ENCODE measurements at regions not wholly inside any gene's neighbourhood (a gene's known extent, or its start where the extent isn't known, plus 50 kb on each side); places are given as distances from the start of the nearest gene placed in this dataset.
"Not testable (repeated sequence)": the region's sequence is repeated elsewhere in the genome, so short reads cannot be mapped to it uniquely, and the experiment has no call there.

GRCh38 chr9:101931756-101932155 is 193.3 kb upstream of the GRIN3A start:
- TF ChIP-seq ZFX (IDR thresholded peaks at IDR 0.05; ENCODE audit: borderline replicate concordance): no peak
- TF ChIP-seq, protein P1, sequence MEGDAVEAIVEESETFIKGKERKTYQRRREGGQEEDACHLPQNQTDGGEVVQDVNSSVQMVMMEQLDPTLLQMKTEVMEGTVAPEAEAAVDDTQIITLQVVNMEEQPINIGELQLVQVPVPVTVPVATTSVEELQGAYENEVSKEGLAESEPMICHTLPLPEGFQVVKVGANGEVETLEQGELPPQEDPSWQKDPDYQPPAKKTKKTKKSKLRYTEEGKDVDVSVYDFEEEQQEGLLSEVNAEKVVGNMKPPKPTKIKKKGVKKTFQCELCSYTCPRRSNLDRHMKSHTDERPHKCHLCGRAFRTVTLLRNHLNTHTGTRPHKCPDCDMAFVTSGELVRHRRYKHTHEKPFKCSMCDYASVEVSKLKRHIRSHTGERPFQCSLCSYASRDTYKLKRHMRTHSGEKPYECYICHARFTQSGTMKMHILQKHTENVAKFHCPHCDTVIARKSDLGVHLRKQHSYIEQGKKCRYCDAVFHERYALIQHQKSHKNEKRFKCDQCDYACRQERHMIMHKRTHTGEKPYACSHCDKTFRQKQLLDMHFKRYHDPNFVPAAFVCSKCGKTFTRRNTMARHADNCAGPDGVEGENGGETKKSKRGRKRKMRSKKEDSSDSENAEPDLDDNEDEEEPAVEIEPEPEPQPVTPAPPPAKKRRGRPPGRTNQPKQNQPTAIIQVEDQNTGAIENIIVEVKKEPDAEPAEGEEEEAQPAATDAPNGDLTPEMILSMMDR (IDR thresholded peaks at IDR 0.05): no peak
- no peak overlapping the region for H3K27ac ChIP-seq

DNA sequence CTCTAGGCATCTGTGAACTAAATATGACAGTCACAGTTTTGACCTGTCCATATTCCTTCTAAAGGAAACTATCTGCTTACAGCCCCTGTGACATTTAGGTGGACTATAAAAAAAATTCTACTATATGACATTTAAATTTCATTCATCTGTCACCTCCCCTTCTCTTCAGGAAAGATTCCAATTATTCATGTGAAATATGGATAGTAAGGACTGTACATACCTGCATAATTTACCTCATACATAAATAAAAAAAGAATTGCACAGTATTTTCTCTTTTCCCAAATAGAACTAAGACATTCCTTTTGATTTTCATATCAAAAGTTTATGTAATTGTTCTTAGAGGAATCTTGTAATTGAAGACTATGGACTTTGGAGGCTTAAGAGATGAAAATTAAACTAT is 192.3 kb upstream of the GRIN3A start:
- H3K27ac ChIP-seq: no peak overlapping the region
- no peak for TF ChIP-seq ZFX (IDR thresholded peaks at IDR 0.05; ENCODE audit: borderline replicate concordance)
- TF ChIP-seq, protein P1 (IDR thresholded peaks at IDR 0.05): no peak

DNA sequence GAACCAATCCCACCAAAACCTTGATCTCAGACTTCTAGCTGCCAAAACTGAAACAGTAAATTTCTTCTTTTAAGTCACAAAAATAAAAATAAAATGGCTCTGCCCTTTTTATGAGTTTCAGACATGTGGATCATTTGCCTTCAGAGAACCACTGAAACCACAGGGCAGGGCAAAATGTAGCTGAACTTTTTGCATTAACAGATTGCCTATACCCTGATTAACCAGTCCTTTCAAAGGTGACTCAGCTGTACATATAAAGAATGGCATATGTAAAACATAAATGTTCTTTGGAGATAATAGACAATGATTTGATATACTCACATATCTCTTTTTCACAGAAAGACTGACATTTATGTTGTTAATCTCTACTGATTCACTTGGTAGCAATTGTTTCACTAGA is 187.1 kb upstream of the GRIN3A start:
- no peak for TF ChIP-seq ZFX (IDR thresholded peaks at IDR 0.05; ENCODE audit: borderline replicate concordance)
- TF ChIP-seq, protein P1 (IDR thresholded peaks at IDR 0.05): no peak
- H3K27ac ChIP-seq: no peak overlapping the region

DNA sequence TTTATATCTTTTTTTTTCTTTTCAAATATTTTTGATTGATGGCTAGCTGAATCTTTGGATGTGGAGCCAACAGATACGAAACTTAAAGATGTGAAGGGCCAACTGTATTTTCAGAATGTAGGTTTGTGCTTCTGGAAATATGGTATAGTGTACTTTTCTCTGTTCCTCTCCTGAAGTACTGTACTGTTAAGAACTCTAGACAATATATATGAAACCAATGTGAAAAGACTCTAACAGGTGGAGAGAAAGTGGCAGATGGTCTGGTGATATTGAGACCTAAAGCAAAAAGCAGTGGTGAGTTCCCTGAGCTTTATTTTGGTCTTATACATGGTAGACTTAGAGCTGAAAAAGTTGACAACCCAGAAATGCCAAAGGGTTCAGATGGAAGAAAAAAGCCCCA is 185.0 kb upstream of the GRIN3A start:
- no peak overlapping the region for H3K27ac ChIP-seq
- TF ChIP-seq, protein P1 (IDR thresholded peaks at IDR 0.05): no peak
- TF ChIP-seq ZFX (IDR thresholded peaks at IDR 0.05; ENCODE audit: borderline replicate concordance): no peak

DNA sequence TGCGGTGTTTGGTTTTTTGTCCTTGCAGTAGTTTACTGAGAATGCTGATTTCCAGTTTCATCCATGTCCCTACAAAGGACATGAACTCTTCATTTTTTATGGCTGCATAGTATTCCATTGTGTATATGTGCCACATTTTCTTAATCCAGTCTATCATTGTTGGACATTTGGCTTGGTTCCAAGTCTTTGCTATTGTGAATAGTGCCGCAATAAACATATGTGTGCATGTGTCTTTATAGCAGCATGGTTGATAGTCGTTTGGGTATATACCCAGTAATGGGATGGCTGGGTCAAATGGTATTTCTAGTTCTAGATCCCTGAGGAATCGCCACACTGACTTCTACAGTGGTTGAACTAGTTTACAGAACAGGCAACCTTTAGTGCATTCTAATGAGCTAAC is 178.5 kb upstream of the GRIN3A start:
- not testable (repeated sequence) for H3K27ac ChIP-seq

DNA sequence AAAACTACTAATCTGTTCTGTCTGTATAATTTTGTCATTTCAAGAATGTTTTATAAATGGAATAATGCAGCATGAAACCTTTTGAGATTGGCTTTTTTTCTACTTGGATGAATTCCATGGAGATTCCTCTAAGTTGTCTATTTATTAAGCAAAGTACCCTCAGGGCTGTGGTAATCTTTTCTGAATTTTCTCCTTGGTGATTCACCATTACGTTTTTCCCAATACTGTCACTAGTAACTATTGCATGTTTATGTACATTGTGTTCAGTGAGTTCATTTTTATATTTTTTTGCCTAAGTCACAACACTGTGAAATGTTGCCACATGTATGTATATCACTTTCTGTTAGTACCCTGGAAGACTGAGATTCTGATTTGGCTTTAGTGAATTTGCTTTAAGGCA is 177.0 kb upstream of the GRIN3A start:
- H3K27ac ChIP-seq: no peak overlapping the region
- TF ChIP-seq, protein P1 (IDR thresholded peaks at IDR 0.05): no peak
- TF ChIP-seq ZFX (IDR thresholded peaks at IDR 0.05; ENCODE audit: borderline replicate concordance): no peak

DNA sequence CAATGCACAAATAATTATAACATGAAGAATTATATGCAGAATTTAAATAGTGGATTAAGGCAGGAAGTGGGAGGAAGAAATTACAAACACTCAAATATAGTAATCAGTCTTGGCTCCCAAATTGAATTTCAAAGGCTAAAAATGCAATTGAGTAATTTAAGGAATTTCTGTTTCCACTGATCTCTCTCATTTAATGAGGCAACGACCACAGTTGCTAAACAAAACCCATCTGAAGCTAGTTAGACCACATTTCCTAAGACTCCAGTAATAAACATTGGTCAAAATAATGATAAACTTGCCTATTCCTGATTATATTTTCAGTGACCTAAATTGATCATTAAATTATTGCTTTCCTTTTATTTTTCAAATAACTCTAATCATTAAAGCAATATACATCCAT is 174.3 kb upstream of the GRIN3A start:
- no peak overlapping the region for H3K27ac ChIP-seq
- no peak for TF ChIP-seq ZFX (IDR thresholded peaks at IDR 0.05; ENCODE audit: borderline replicate concordance)
- TF ChIP-seq, protein P1 (IDR thresholded peaks at IDR 0.05): no peak

DNA sequence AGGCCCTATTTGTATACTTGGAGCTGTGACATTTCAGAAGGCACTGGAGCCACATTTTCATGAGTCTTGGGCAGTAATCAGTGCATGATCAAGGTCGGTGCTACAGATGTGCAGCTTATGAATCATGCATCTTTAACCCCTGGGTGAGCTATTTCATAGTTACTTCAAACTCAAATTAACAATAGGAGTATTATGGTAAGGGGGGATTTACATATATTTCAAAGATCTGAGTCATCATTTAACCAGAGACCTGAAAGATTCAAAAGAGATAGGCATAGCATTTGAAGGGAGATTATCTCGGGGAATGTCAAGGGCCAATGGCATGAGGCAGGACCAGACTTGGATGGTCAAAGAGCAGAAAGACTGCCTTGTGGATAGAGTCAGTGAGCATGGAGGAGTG is 169.0 kb upstream of the GRIN3A start:
- no peak overlapping the region for H3K27ac ChIP-seq
- no peak for TF ChIP-seq ZFX (IDR thresholded peaks at IDR 0.05; ENCODE audit: borderline replicate concordance)
- TF ChIP-seq, protein P1 (IDR thresholded peaks at IDR 0.05): no peak
